ENCODE measurements at regions not wholly inside any gene's neighbourhood (a gene's known extent, or its start where the extent isn't known, plus 50 kb on each side); places are given as distances from the start of the nearest gene placed in this dataset.

GRCh38 chr2:3138621-3139020 lies 239.0 kb downstream of the EIPR1 start:
- peaks cover 0 to 2% (median 0%) of the 10 kb centered on the region in 6 donors for H3K9me3 Mint-ChIP-seq
- peaks cover 0 to 2% (median 0%) of the 10 kb centered on the region in 3 donors for H3K27me3 Mint-ChIP-seq (ENCODE audit: low read depth in 3 of 3)

DNA sequence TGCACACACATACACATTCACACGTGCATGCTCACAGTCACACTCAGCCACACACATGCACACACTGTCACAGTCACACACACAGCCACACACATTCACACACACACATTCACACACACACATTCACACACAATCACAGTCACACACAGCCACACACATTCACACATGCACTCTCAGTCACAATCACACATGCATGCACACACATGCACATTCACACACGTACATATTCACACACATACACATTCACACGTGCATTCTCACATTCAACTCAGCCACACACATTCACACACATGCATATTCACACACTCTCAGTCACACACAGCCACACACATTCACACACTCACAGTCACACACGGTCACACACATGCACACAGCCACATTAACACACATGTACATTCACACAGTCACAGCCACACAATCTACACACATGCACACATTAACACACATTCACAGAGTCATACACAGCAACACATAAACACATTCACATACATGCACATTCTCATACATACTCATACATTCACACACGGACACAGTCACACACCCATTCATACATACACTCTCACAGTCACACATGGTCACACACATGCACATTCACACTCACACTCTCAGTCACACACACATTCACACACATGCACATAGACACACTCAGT lies 239.8 kb downstream of the EIPR1 start:
- Mint-ChIP-seq H3K36me3 (peaks cover 0 to 7% (median 5%) of the 10 kb centered on the region in 3 donors), H3K4me1 (no peaks in the 10 kb centered on the region), H3K27me3 (ENCODE audit: low read depth in 3 of 3) (peaks cover 0 to 2% (median 0%) of the 10 kb centered on the region in 3 donors), H3K27ac (no peak overlapping the region), H3K4me3 (no peak overlapping the region), H3K9me3 (peaks cover 0 to 2% (median 0%) of the 10 kb centered on the region in 6 donors)
- no peak for DNase-seq

More at GRCh38 chr2:3138621-3139020, 239.0 kb downstream of the EIPR1 start:
- Mint-ChIP-seq H3K36me3 (peaks cover 0 to 7% (median 5%) of the 10 kb centered on the region in 3 donors), H3K27ac (no peak overlapping the region), H3K4me1 (no peaks in the 10 kb centered on the region), H3K4me3 (no peak overlapping the region)
- no peak for DNase-seq

DNA sequence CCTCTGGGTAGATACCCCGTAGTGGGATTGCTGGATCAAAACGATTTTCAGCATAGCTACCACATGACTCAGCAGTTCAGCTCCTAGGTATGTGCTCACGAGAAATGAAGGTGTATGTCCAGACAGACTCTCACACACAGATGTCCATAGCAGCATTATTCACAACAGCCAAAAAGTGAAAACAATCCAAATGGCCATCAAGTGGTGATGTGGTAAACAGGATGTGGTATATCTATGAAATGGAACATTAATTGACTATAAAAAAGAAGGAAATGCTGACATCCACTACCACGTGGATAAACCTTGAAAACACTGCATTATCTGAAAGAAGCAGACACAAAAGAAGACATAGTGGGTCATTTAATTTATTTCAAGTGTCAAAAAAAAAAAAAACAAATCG lies 241.9 kb downstream of the EIPR1 start:
- peaks cover 0 to 2% (median 0%) of the 10 kb centered on the region in 3 donors for H3K27me3 Mint-ChIP-seq (ENCODE audit: low read depth in 3 of 3)
- no peak for DNase-seq
- no peaks in the 10 kb centered on the region for H3K4me1 Mint-ChIP-seq
- H3K9me3 Mint-ChIP-seq = peaks cover 0 to 2% (median 0%) of the 10 kb centered on the region in 6 donors
- H3K36me3 Mint-ChIP-seq = peaks cover 0 to 7% (median 5%) of the 10 kb centered on the region in 3 donors
- H3K4me3 Mint-ChIP-seq = no peak overlapping the region
- no peak overlapping the region for H3K27ac Mint-ChIP-seq

GRCh38 chr2:3134026-3134571 lies 243.5 kb downstream of the EIPR1 start:
- H3K27ac Mint-ChIP-seq = no peak overlapping the region
- H3K36me3 Mint-ChIP-seq = peaks cover 0 to 7% (median 5%) of the 10 kb centered on the region in 3 donors
- DNase-seq = no peak
- H3K27me3 Mint-ChIP-seq (ENCODE audit: low read depth in 3 of 3) = peaks cover 0 to 4% (median 0%) of the 10 kb centered on the region in 3 donors
- no peaks in the 10 kb centered on the region for H3K4me1 Mint-ChIP-seq
- peaks cover 0 to 2% (median 0%) of the 10 kb centered on the region in 6 donors for H3K9me3 Mint-ChIP-seq
- H3K4me3 Mint-ChIP-seq = no peak overlapping the region

DNA sequence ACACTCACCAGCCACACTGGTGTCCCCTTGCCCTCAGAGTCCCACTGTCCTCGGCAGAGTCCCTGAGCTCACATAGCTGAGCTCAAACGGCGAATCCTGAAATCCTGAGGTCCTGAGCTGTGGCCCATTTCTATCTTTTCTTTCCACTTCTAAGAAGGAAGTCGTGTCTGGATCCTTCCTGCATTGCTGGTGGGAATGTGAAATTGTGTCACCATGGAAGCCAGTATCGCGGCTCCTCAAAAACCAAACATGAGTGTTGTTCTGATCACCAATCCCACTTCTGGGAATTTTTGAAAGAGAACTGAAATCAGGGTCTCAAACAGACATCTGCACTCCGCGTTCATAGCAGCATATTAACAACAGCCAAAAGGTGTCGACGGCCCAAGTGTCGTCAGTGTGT lies 244.7 kb downstream of the EIPR1 start:
- H3K9me3 Mint-ChIP-seq = peaks cover 0 to 2% (median 0%) of the 10 kb centered on the region in 6 donors
- no peak for DNase-seq
- H3K36me3 Mint-ChIP-seq = peaks cover 0 to 7% (median 5%) of the 10 kb centered on the region in 3 donors
- H3K4me3 Mint-ChIP-seq = no peak overlapping the region
- H3K27ac Mint-ChIP-seq = no peak overlapping the region
- peaks cover 0 to 4% (median 0%) of the 10 kb centered on the region in 3 donors for H3K27me3 Mint-ChIP-seq (ENCODE audit: low read depth in 3 of 3)
- no peaks in the 10 kb centered on the region for H3K4me1 Mint-ChIP-seq

DNA sequence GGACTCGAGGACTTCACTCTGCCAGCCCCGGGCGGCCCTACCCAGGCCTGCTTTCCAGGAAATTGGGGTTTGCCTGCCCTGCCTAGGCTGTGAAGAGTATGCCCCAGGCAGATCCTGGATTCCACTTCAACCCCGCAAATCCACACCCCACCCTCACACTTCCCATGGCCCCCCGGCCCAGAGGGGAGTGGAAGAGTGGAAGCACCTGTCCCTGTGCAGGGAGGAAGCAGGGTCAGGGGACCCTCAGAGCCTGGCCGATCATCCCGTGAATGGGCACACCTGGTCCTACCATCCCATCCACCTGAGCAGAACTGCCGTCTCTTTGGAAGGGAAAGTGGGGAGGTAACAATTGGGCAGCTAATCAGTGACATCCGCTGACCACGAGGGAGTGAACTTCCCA lies 245.2 kb downstream of the EIPR1 start:
- no peak overlapping the region for H3K27ac Mint-ChIP-seq
- H3K4me3 Mint-ChIP-seq = no peak overlapping the region
- no peaks in the 10 kb centered on the region for H3K4me1 Mint-ChIP-seq
- peaks cover 0 to 7% (median 5%) of the 10 kb centered on the region in 3 donors for H3K36me3 Mint-ChIP-seq
- peaks cover 0 to 2% (median 0%) of the 10 kb centered on the region in 6 donors for H3K9me3 Mint-ChIP-seq
- peaks cover 0 to 4% (median 0%) of the 10 kb centered on the region in 3 donors for H3K27me3 Mint-ChIP-seq (ENCODE audit: low read depth in 3 of 3)
- DNase-seq = no peak

- Mint-ChIP-seq H3K27me3 (ENCODE audit: low read depth in 3 of 3) (peaks cover 0 to 4% (median 0%) of the 10 kb centered on the region in 3 donors), H3K9me3 (peaks cover 0 to 2% (median 0%) of the 10 kb centered on the region in 6 donors), H3K4me3 (no peak overlapping the region), H3K27ac (no peak overlapping the region), H3K4me1 (no peaks in the 10 kb centered on the region), H3K36me3 (peaks cover 0 to 7% (median 5%) of the 10 kb centered on the region in 3 donors)
- no peak for DNase-seq
Measured at GRCh38 chr2:3131636-3132326, 245.8 kb downstream of the EIPR1 start.

- DNase-seq = no peak
- no peak overlapping the region for H3K27ac Mint-ChIP-seq
Measured at GRCh38 chr2:3130889-3131635, 246.6 kb downstream of the EIPR1 start.

DNA sequence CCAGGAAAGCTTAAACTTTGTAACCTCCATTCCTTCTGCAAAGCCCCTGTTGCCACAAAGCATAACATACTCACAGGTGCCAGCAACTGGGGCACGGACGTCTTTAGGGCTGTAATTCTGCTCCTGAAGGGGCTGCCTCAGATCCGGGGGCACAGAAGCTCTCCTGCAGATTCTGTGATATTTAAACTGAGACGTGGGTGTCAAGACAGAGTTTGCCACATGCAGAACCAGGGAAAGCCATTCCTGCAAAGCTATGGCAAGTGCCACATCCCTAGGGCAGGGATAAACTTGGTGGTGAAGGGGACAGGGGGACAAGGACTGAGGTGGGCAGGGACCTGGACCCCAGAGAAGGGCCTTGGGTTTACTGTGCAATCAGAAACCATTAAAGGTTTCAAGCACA lies 247.2 kb downstream of the EIPR1 start:
- Mint-ChIP-seq H3K4me1 (no peaks in the 10 kb centered on the region), H3K4me3 (no peak overlapping the region)

More at GRCh38 chr2:3130889-3131635, 246.6 kb downstream of the EIPR1 start:
- H3K36me3 Mint-ChIP-seq = peaks cover 0 to 7% (median 5%) of the 10 kb centered on the region in 3 donors
- H3K4me3 Mint-ChIP-seq = no peak overlapping the region
- peaks cover 0 to 2% (median 0%) of the 10 kb centered on the region in 6 donors for H3K9me3 Mint-ChIP-seq
- peaks cover 0 to 4% (median 0%) of the 10 kb centered on the region in 3 donors for H3K27me3 Mint-ChIP-seq (ENCODE audit: low read depth in 3 of 3)
- H3K4me1 Mint-ChIP-seq = no peaks in the 10 kb centered on the region

GRCh38 chr2:3129867-3130266 lies 247.8 kb downstream of the EIPR1 start:
- Mint-ChIP-seq H3K9me3 (no peaks in the 10 kb centered on the region), H3K27me3 (ENCODE audit: low read depth in 3 of 3) (peaks cover 0 to 2% (median 0%) of the 10 kb centered on the region in 3 donors), H3K36me3 (no peaks in the 10 kb centered on the region), H3K4me1 (no peaks in the 10 kb centered on the region), H3K27ac (no peak overlapping the region), H3K4me3 (no peak overlapping the region)
- no peak for DNase-seq

More for the DNA sequence above, 247.2 kb downstream of the EIPR1 start:
- DNase-seq = no peak
- Mint-ChIP-seq H3K9me3 (peaks cover 0 to 2% (median 0%) of the 10 kb centered on the region in 6 donors), H3K27ac (no peak overlapping the region), H3K36me3 (peaks cover 0 to 3% (median 0%) of the 10 kb centered on the region in 3 donors), H3K27me3 (ENCODE audit: low read depth in 3 of 3) (peaks cover 0 to 4% (median 0%) of the 10 kb centered on the region in 3 donors)

DNA sequence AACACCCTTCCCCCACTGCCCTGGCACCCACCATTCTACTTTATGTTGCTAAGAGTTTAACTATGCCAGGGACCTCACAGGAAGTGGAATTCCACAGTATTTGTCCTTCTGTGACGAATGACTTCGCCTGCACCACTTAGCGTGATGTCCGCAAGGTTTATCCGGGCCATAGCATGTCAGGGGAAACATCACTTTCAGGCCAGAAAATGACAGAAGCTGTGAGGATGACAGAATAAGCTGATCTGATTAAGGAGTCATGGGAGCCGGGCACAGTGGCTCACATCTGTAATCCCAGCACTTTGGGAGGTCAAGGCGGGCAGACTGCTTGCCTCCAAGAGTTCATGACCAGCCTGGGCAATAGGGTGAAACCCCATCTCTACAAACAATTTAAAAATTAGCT lies 248.8 kb downstream of the EIPR1 start:
- Mint-ChIP-seq H3K27me3 (ENCODE audit: low read depth in 3 of 3) (peaks cover 0 to 2% (median 0%) of the 10 kb centered on the region in 3 donors), H3K36me3 (no peaks in the 10 kb centered on the region), H3K4me3 (no peak overlapping the region), H3K9me3 (no peaks in the 10 kb centered on the region), H3K4me1 (no peaks in the 10 kb centered on the region), H3K27ac (no peak overlapping the region)
- no peak for DNase-seq

DNA sequence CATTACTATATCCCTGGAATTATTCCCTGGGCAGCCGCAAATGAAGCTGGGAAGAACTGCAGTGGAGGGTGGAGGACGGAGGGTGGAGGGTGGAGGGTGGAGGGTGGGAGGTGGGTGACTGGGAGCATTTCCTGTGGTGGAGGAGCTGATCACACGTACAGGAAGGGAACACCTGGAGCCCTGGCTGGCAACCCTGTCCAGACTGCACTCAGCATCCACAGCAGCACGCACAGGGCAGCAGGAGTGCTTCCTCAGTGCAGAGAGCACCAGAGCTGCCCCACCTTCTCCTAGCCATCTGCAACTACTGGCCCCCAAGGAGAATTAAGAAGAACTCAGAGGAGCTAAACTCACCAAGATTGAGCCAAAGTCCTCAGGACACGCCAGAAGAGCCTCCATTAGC lies 249.9 kb downstream of the EIPR1 start:
- Mint-ChIP-seq H3K4me1 (no peaks in the 10 kb centered on the region), H3K27me3 (ENCODE audit: low read depth in 3 of 3) (peaks cover 0 to 2% (median 0%) of the 10 kb centered on the region in 3 donors), H3K9me3 (no peaks in the 10 kb centered on the region), H3K4me3 (no peak overlapping the region), H3K27ac (no peak overlapping the region), H3K36me3 (no peaks in the 10 kb centered on the region)
- DNase-seq = no peak

DNA sequence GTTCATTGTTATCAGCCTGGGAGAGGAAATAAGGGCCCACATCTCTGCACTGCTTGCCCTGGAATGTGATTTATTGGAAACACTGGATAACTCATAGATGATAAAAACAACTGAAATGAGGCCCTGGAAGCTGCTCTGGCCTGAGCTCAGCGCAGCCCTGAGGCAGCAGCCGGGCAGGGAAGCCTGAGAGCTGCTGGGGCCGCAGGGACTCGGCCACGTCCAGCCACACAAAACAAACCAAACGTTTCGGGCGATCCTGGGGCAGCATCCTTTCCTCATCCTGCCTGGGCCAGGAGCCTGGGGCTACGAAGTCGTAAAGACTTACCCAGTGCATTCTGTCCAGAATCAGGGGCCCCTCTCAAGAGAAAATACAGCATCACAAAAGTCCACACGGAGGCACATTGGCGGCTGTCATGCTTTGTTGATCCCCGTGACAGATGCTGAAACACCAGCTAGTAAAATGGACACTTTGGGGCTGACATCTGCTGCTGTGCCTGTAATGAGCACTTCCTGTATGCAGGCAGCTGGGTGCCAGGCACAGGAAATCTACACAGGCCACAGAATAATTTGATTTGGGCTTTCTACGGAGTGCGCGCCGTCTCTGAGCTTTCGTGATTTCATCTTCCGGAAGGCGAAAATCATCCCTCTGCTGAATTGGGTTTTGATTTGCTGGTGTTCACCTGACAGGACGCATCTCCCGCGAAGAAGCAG lies 250.6 kb downstream of the EIPR1 start:
- Mint-ChIP-seq H3K4me3 (no peak overlapping the region), H3K36me3 (no peaks in the 10 kb centered on the region), H3K4me1 (no peaks in the 10 kb centered on the region), H3K9me3 (no peaks in the 10 kb centered on the region), H3K27me3 (ENCODE audit: low read depth in 3 of 3) (peaks cover 0 to 2% (median 0%) of the 10 kb centered on the region in 3 donors), H3K27ac (peak overlapping the region in 1 of 6 donors; percentile 47)
- DNase-seq = no peak
